ENCODE measurements at regions not wholly inside any gene's neighbourhood (a gene's known extent, or its start where the extent isn't known, plus 50 kb on each side); places are given as distances from the start of the nearest gene placed in this dataset.
"Not testable (repeated sequence)": the region's sequence is repeated elsewhere in the genome, so short reads cannot be mapped to it uniquely, and the experiment has no call there.

DNA sequence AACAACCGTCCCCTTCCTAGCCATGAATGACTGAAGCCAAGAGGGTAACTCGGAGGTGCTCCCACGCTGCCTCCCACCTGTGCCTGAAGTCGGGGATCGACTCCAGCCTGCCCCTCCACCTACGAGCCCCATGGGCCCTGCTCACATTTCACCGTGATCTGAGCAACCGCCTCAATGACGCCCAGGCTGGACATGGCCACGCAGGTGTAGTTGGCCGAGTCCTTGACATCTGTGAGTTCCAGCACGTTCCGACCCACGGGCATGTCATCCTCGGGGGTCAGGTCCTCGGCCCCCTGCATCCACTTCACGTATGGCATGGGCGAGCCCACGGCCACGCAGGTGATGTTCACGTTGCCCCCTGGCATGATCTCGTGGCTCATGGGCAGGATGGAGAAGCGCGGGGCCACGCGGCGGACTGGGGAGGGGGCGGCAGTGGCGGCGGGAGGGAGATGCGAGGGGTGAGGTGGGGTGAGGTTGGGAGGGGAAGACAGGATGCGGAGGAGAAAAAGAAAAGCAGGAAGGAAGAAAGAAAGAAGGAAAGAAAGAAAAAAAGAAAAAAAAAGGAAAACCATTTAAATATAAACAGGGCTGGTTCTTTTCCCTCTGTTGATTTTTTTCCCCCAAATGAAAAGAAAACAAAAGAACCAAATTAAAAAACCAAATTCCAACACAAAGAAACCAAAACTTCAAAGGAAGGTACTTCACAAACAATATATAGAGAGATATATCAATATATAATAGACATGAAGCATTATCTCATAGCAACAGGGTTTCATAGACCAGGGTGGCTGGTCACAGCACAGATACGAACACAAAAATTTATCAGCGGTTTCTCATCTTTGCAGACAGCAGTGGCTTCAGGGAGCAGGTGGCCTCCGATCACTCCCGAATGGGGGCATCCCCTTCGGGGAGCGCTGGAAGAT lies 94.7 kb downstream of the PTPRS start:
- Histone ChIP-seq H3K27me3 (ENCODE audit: control insufficient read depth in 1 of 2, insufficient read depth in 2 of 2, low read length in 2 of 2) (no peaks in the 10 kb centered on the region), H3K4me1 (ENCODE audit: insufficient read depth, low read length) (no peaks in the 10 kb centered on the region), H3K27ac (ENCODE audit: low read depth, low read length) (no peak overlapping the region), H3K9ac (ENCODE audit: low read length) (no peak overlapping the region), H3K4me3 (ENCODE audit: low read depth in 1 of 2, low read length in 2 of 2) (no peak overlapping the region), H3K9me3 (ENCODE audit: low read length) (no peaks in the 10 kb centered on the region), H3K36me3 (ENCODE audit: insufficient read depth, low read length) (no peaks in the 10 kb centered on the region)

GRCh38 chr19:5244351-5244750 lies 96.3 kb downstream of the PTPRS start:
- H3K36me3 ChIP-seq (ENCODE audit: insufficient read depth, low read length): peaks cover 8% of the 10 kb centered on the region
- H3K9ac ChIP-seq (ENCODE audit: low read length): no peak overlapping the region
- no peak overlapping the region for H3K27ac ChIP-seq (ENCODE audit: low read depth, low read length)
- H3K4me1 ChIP-seq (ENCODE audit: insufficient read depth, low read length): no peaks in the 10 kb centered on the region
- H3K4me3 ChIP-seq (ENCODE audit: low read depth in 1 of 2, low read length in 2 of 2): no peak overlapping the region
- no peaks in the 10 kb centered on the region for H3K27me3 ChIP-seq (ENCODE audit: control insufficient read depth in 1 of 2, insufficient read depth in 2 of 2, low read length in 2 of 2)
- H3K9me3 ChIP-seq (ENCODE audit: low read length): no peaks in the 10 kb centered on the region

DNA sequence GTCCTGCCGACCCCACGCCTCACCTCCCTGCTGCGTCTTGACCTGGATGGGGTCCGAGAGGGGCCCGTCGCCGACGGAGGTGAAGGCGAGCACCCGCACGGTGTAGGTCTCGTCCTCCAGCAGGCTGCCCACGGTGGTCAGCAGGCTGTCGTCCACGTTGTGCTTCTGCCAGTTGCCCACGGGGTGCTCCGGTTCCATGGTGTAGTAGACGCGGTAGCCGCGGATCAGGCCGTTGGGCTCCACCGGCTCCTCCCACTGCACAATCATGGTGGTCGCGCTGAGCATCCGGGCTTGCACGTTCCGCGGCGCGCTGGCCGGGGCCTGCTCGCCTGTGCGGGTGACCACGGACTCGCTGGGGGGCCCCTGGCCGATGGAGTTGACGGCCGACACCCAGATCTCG lies 96.7 kb downstream of the PTPRS start:
- Histone ChIP-seq H3K4me1 (ENCODE audit: insufficient read depth, low read length) (no peaks in the 10 kb centered on the region), H3K27ac (ENCODE audit: low read depth, low read length) (no peak overlapping the region), H3K9ac (ENCODE audit: low read length) (no peak overlapping the region), H3K9me3 (ENCODE audit: low read length) (no peaks in the 10 kb centered on the region), H3K36me3 (ENCODE audit: insufficient read depth, low read length) (peaks cover 12% of the 10 kb centered on the region), H3K27me3 (ENCODE audit: control insufficient read depth in 1 of 2, insufficient read depth in 2 of 2, low read length in 2 of 2) (no peaks in the 10 kb centered on the region), H3K4me3 (ENCODE audit: low read depth in 1 of 2, low read length in 2 of 2) (no peak overlapping the region)

DNA sequence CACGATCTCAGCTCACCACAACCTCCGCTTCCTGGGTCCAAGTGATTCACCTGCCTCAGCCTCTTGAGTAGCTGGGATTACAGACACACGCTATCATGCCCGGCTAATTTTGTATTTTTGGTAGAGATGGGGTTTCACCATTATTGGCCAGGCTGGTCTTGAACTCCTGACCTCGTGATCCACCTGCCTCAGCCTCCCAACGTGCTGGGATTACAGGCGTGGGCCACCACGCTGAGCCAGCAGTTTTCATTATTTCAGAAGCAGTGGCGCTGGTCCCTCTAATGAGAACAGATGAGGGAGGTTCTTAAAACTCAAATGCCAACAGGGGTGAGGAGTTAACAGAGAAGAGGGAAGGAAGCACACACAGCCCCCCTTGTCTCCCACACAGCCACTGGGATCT lies 98.7 kb downstream of the PTPRS start:
- H3K9ac ChIP-seq (ENCODE audit: low read length): not testable (repeated sequence)

GRCh38 chr19:5240011-5240410 lies 100.6 kb downstream of the PTPRS start:
- Histone ChIP-seq H3K27me3 (ENCODE audit: control insufficient read depth in 1 of 2, insufficient read depth in 2 of 2, low read length in 2 of 2) (no peaks in the 10 kb centered on the region), H3K9ac (ENCODE audit: low read length) (no peak overlapping the region), H3K36me3 (ENCODE audit: insufficient read depth, low read length) (peaks cover 27% of the 10 kb centered on the region)

More for the DNA sequence above, 98.7 kb downstream of the PTPRS start:
- H3K27ac ChIP-seq (ENCODE audit: low read depth, low read length); H3K4me3 ChIP-seq (ENCODE audit: low read depth in 1 of 2, low read length in 2 of 2); H3K4me1 ChIP-seq (ENCODE audit: insufficient read depth, low read length); H3K27me3 ChIP-seq (ENCODE audit: control insufficient read depth in 1 of 2, insufficient read depth in 2 of 2, low read length in 2 of 2); H3K9me3 ChIP-seq (ENCODE audit: low read length): not testable (repeated sequence)
- peaks cover 25% of the 10 kb centered on the region for H3K36me3 ChIP-seq (ENCODE audit: insufficient read depth, low read length)

DNA sequence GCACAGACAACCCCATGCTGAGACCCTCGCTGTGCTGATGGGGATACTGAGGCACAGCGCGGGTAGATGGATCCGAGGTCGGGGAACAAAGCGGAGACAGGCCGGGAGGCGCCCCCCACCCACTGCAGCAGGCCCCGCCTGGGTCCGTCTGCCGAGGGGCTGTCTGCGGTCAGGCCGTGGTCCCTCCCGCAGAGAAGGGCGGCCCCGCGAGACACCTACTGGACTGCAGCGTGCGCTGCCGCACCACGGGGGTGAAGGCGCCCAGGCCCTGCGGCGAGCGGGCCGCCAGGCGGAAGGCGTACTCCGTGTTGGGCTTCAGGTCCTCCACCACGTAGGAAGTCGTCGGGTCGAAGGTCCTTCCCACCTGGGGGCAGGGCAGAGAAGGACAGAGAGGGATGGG lies 101.9 kb downstream of the PTPRS start:
- H3K9ac ChIP-seq (ENCODE audit: low read length): no peak overlapping the region
- no peaks in the 10 kb centered on the region for H3K4me1 ChIP-seq (ENCODE audit: insufficient read depth, low read length)
- H3K9me3 ChIP-seq (ENCODE audit: low read length): no peaks in the 10 kb centered on the region
- no peak overlapping the region for H3K27ac ChIP-seq (ENCODE audit: low read depth, low read length)
- H3K27me3 ChIP-seq (ENCODE audit: control insufficient read depth in 1 of 2, insufficient read depth in 2 of 2, low read length in 2 of 2): no peaks in the 10 kb centered on the region
- H3K4me3 ChIP-seq (ENCODE audit: low read depth in 1 of 2, low read length in 2 of 2): no peak overlapping the region
- peaks cover 27% of the 10 kb centered on the region for H3K36me3 ChIP-seq (ENCODE audit: insufficient read depth, low read length)

More at GRCh38 chr19:5240011-5240410, 100.6 kb downstream of the PTPRS start:
- Histone ChIP-seq H3K9me3 (ENCODE audit: low read length) (no peaks in the 10 kb centered on the region), H3K4me1 (ENCODE audit: insufficient read depth, low read length) (no peaks in the 10 kb centered on the region), H3K27ac (ENCODE audit: low read depth, low read length) (no peak overlapping the region), H3K4me3 (ENCODE audit: low read depth in 1 of 2, low read length in 2 of 2) (no peak overlapping the region)

DNA sequence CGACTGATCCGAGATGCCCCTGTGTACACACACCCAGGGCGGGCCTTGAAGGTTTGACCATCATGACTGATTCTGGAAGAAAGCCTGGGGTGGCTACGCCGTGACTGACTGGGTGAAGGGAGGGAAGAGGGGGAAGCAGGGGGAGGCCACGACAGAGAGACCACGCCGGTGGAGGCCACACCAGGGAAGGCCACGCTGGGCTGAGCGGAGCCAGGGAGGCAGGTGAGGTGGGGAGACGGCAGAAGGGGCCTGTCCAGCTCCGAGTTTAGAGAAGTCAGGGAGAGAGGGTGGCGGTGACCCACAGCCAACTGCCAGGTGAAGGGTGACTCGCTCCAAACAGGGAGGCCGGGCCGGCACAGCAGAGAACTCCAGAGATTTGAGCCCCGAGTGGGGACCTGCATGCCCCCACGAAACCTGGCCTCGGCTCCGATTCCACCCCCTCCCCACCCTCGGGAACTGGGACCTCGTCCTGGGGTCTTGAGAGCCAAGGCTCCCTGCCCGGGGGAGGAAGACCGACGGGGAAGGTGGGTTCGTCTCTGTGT lies 102.6 kb downstream of the PTPRS start:
- H3K27ac ChIP-seq (ENCODE audit: low read depth, low read length): no peak overlapping the region
- H3K27me3 ChIP-seq (ENCODE audit: control insufficient read depth in 1 of 2, insufficient read depth in 2 of 2, low read length in 2 of 2): no peaks in the 10 kb centered on the region
- H3K9me3 ChIP-seq (ENCODE audit: low read length): no peaks in the 10 kb centered on the region
- H3K9ac ChIP-seq (ENCODE audit: low read length): no peak overlapping the region
- H3K36me3 ChIP-seq (ENCODE audit: insufficient read depth, low read length): peaks cover 27% of the 10 kb centered on the region
- H3K4me3 ChIP-seq (ENCODE audit: low read depth in 1 of 2, low read length in 2 of 2): no peak overlapping the region
- H3K4me1 ChIP-seq (ENCODE audit: insufficient read depth, low read length): no peaks in the 10 kb centered on the region

- peaks cover 27% of the 10 kb centered on the region for H3K36me3 ChIP-seq (ENCODE audit: insufficient read depth, low read length)
- no peak overlapping the region for H3K9ac ChIP-seq (ENCODE audit: low read length)
- H3K4me3 ChIP-seq (ENCODE audit: low read depth in 1 of 2, low read length in 2 of 2): no peak overlapping the region
- H3K27ac ChIP-seq (ENCODE audit: low read depth, low read length): no peak overlapping the region
- no peaks in the 10 kb centered on the region for H3K27me3 ChIP-seq (ENCODE audit: control insufficient read depth in 1 of 2, insufficient read depth in 2 of 2, low read length in 2 of 2)
- H3K4me1 ChIP-seq (ENCODE audit: insufficient read depth, low read length): no peaks in the 10 kb centered on the region
- H3K9me3 ChIP-seq (ENCODE audit: low read length): no peaks in the 10 kb centered on the region
Observed at GRCh38 chr19:5237190-5237780, 103.3 kb downstream of the PTPRS start.

DNA sequence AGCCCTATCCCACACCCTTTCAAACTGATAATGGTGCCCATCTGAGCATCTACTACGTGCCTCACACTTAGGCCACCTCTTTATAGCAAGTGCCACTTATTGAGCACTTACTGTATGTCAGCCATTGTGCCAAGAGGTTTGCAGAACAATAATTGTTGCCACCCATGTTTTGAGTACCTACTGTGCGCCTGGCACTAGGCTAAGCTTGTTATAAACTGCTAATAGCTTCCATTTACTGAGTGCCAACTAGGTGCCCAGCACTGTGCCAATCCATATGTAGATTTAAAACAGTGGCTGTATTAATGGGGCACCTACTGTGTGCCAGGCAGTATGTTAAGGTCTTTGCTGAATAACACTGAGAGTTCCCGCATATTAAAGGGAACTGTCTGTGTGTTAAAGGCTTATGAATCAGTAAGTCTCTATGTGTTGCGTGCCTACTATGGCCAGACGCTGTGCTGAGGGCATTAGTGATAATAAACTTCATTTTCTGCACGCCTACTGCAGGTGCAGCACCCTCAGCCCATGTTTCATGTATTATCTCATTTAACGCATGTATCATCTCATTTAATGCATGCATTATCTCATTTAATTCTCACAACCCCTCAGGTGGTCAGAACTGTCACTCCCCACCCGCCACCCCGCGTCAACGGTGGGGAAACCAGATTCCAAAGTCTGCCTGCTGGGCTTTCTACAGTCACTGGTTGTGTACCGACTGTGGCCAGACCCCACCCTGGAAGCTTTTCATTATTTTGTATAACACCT lies 105.0 kb downstream of the PTPRS start:
- no peak overlapping the region for H3K27ac ChIP-seq (ENCODE audit: low read depth, low read length)
- H3K4me1 ChIP-seq (ENCODE audit: insufficient read depth, low read length): no peaks in the 10 kb centered on the region
- no peaks in the 10 kb centered on the region for H3K27me3 ChIP-seq (ENCODE audit: control insufficient read depth in 1 of 2, insufficient read depth in 2 of 2, low read length in 2 of 2)
- peaks cover 27% of the 10 kb centered on the region for H3K36me3 ChIP-seq (ENCODE audit: insufficient read depth, low read length)
- H3K4me3 ChIP-seq (ENCODE audit: low read depth in 1 of 2, low read length in 2 of 2): no peak overlapping the region
- no peak overlapping the region for H3K9ac ChIP-seq (ENCODE audit: low read length)
- no peaks in the 10 kb centered on the region for H3K9me3 ChIP-seq (ENCODE audit: low read length)

DNA sequence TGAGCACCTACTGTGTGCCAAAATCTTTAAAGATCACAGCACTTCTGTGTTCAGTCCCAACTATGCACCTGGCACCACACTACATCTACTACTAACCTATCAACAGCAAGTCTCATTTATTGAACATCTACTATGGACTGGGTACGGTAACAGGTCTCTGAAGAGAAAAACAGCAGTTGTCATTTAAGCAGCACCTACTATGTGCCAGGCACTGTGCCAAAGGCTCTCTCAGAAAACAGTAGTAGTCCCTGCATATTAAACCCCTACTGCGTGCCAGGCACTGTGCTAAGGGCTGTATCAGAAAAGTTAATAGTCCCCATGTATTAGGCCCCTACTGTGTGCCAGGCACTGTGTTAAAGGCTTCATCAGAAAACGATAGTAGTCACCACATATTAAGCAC lies 106.2 kb downstream of the PTPRS start:
- H3K9me3 ChIP-seq (ENCODE audit: low read length): no peaks in the 10 kb centered on the region
- no peak overlapping the region for H3K27ac ChIP-seq (ENCODE audit: low read depth, low read length)
- no peaks in the 10 kb centered on the region for H3K27me3 ChIP-seq (ENCODE audit: control insufficient read depth in 1 of 2, insufficient read depth in 2 of 2, low read length in 2 of 2)
- no peak overlapping the region for H3K4me3 ChIP-seq (ENCODE audit: low read depth in 1 of 2, low read length in 2 of 2)
- no peaks in the 10 kb centered on the region for H3K4me1 ChIP-seq (ENCODE audit: insufficient read depth, low read length)
- H3K9ac ChIP-seq (ENCODE audit: low read length): no peak overlapping the region
- peaks cover 25% of the 10 kb centered on the region for H3K36me3 ChIP-seq (ENCODE audit: insufficient read depth, low read length)

- no peaks in the 10 kb centered on the region for H3K9me3 ChIP-seq (ENCODE audit: low read length)
- H3K9ac ChIP-seq (ENCODE audit: low read length): no peak overlapping the region
- no peaks in the 10 kb centered on the region for H3K4me1 ChIP-seq (ENCODE audit: insufficient read depth, low read length)
- no peaks in the 10 kb centered on the region for H3K27me3 ChIP-seq (ENCODE audit: control insufficient read depth in 1 of 2, insufficient read depth in 2 of 2, low read length in 2 of 2)
- H3K27ac ChIP-seq (ENCODE audit: low read depth, low read length): no peak overlapping the region
- H3K36me3 ChIP-seq (ENCODE audit: insufficient read depth, low read length): peaks cover 12% of the 10 kb centered on the region
- H3K4me3 ChIP-seq (ENCODE audit: low read depth in 1 of 2, low read length in 2 of 2): no peak overlapping the region
Observed at GRCh38 chr19:5232798-5233505, 107.7 kb downstream of the PTPRS start.

Measured in muscle layer of colon (tissue), 2 donors.